BLaER1 treated with 17β-estradiol and CSF1 and Interleukin-3, amounts not matched to agents 10 nM and 100 nM (cell line): ENCODE measurements at regions not wholly inside any gene's neighbourhood (a gene's known extent, or its start where the extent isn't known, plus 50 kb on each side); places are given as distances from the start of the nearest gene placed in this dataset.

ENCODE experiments used
- H3K27ac ChIP-seq, 11 experiments: shearing (Covaris generic); formaldehyde crosslinking; 2 replicates each; pipeline ENCODE4 v1.8.1; 2022
- H3K27me3 ChIP-seq, 11 experiments: shearing (Covaris generic); formaldehyde crosslinking; 2 replicates each; pipeline ENCODE4 v1.8.1; 2022
- H3K36me3 ChIP-seq, 11 experiments: shearing (Covaris generic); formaldehyde crosslinking; 2 replicates each; pipeline ENCODE4 v1.8.1; 2022
- H3K4me1 ChIP-seq, 10 experiments: shearing (Covaris generic); formaldehyde crosslinking; 2 replicates each; pipeline ENCODE4 v1.8.1; 2022
- H3K4me2 ChIP-seq, 11 experiments: shearing (Covaris generic); formaldehyde crosslinking; 2 replicates each; pipeline ENCODE4 v1.8.1; 2022
- H3K4me3 ChIP-seq, 10 experiments: shearing (Covaris generic); formaldehyde crosslinking; 2 replicates each; pipeline ENCODE4 v1.8.1; 2022
- H3K9ac ChIP-seq, 11 experiments: shearing (Covaris generic); formaldehyde crosslinking; 2 replicates each; pipeline ENCODE4 v1.8.1; 2022
- H3K9me3 ChIP-seq, 11 experiments: shearing (Covaris generic); formaldehyde crosslinking; replicated peaks in 1 of 11; 2 replicates each; pipeline ENCODE4 v1.8.1; 2022
- H4K20me1 ChIP-seq, 11 experiments: shearing (Covaris generic); formaldehyde crosslinking; 2 replicates each; pipeline ENCODE4 v1.8.1; 2022
- Cebpa-rat ChIP-seq, 11 experiments: shearing (Covaris generic); IDR thresholded peaks; 2 replicates each; pipeline ENCODE4 v1.8.1; 2022

GRCh38 chr3:159892171-159892795 lies 96.4 kb upstream of the IL12A start:
- Histone ChIP-seq H3K4me3 (no peak overlapping the region), H3K4me2 (peak overlapping the region in 10 of 11 experiments; percentile 10 to 81 (median 66); a peak in 17 of 22 replicates), H4K20me1 (no peaks in the 10 kb centered on the region), H3K9ac (no peak overlapping the region), H3K27ac (no peak overlapping the region), H3K9me3 (no peaks in the 10 kb centered on the region), H3K27me3 (no peaks in the 10 kb centered on the region), H3K36me3 (peaks cover 0 to 11% (median 0%) of the 10 kb centered on the region in 11 experiments; a peak in 3 of 22 replicates), H3K4me1 (peaks cover 18 to 23% (median 21%) of the 10 kb centered on the region in 10 experiments)
- no peak for TF ChIP-seq Cebpa-rat (IDR thresholded peaks at IDR 0.05)

DNA sequence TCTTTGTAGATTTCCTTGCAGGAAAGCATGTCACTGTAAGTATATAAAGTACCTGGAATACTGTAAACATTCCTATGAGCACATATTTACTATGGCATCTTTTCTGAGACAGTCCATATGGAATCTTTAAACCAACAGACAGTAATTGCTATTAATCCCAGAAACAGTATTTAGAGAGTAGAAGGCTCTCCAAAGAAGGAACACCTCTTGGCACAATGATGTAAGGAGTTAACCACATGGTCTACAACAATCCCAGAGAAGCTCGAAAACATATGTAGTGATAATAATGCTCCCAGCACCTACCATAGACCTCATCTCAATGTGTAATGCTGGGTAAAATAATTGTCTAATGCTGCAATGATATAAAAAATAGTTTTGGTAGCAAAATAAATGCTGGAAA lies 95.8 kb upstream of the IL12A start:
- Histone ChIP-seq H3K4me2 (peak overlapping the region in 3 of 11 experiments; percentile 33 to 81 (median 43); a peak in 2 of 22 replicates), H3K27me3 (no peaks in the 10 kb centered on the region), H3K27ac (no peak overlapping the region), H3K36me3 (peaks cover 0 to 11% (median 0%) of the 10 kb centered on the region in 11 experiments; a peak in 4 of 22 replicates), H4K20me1 (no peaks in the 10 kb centered on the region), H3K4me1 (peaks cover 18 to 23% (median 21%) of the 10 kb centered on the region in 10 experiments), H3K9ac (no peak overlapping the region), H3K9me3 (no peaks in the 10 kb centered on the region), H3K4me3 (no peak overlapping the region)
- TF ChIP-seq Cebpa-rat (IDR thresholded peaks at IDR 0.05) = no peak

DNA sequence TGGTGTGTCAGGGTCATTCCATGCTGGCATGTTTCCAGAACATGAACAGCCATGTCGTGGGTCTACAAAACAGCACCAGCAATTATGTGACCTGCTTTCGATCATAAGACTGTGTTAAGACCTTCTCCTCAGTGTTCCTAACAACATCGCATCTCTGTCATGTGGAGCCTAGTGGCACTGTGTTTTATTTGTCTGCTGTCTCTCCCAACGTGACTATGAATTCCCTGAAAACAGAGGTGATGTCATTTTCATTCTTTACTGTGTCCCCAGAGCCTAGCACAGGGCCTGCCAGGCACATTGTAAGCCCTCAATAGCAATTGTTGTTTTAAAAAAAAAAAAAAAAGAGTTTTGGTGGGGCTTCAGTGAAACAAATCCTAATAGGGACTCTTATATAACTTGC lies 94.2 kb upstream of the IL12A start:
- Histone ChIP-seq H3K27ac (no peak overlapping the region), H3K36me3 (peaks cover 0 to 11% (median 0%) of the 10 kb centered on the region in 11 experiments; a peak in 4 of 22 replicates), H4K20me1 (no peaks in the 10 kb centered on the region), H3K4me2 (no peak overlapping the region), H3K9me3 (no peaks in the 10 kb centered on the region), H3K9ac (no peak overlapping the region), H3K4me3 (no peak overlapping the region), H3K27me3 (no peaks in the 10 kb centered on the region), H3K4me1 (peaks cover 18 to 23% (median 21%) of the 10 kb centered on the region in 10 experiments)
- TF ChIP-seq Cebpa-rat (IDR thresholded peaks at IDR 0.05) = no peak

DNA sequence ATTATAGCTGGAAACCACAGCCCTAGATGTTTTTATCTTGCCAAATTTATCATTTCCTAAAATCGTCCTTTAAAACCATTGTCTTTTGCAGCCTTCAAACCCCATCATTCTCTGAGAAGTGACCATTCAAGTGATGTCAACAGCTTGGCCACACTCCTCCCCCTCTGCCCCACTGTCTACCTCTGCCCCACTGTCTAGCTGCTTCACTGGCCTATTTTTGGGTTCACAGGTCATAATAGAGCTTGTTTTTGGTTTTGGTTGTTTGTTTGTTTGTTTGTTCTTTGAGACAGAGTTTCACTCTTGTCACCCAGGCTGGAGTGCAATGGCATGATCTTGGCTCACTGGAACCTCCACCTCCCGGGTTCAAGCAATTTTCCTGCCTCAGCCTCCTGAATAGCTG lies 93.2 kb upstream of the IL12A start:
- H3K36me3 ChIP-seq = peaks cover 0 to 11% (median 0%) of the 10 kb centered on the region in 11 experiments; a peak in 4 of 22 replicates
- H3K9me3 ChIP-seq = no peaks in the 10 kb centered on the region
- no peak overlapping the region for H3K27ac ChIP-seq
- no peak overlapping the region for H3K4me2 ChIP-seq
- peaks cover 18 to 23% (median 21%) of the 10 kb centered on the region in 10 experiments for H3K4me1 ChIP-seq
- no peak overlapping the region for H3K9ac ChIP-seq
- TF ChIP-seq Cebpa-rat (IDR thresholded peaks at IDR 0.05) = no peak
- no peaks in the 10 kb centered on the region for H4K20me1 ChIP-seq
- no peaks in the 10 kb centered on the region for H3K27me3 ChIP-seq
- no peak overlapping the region for H3K4me3 ChIP-seq

DNA sequence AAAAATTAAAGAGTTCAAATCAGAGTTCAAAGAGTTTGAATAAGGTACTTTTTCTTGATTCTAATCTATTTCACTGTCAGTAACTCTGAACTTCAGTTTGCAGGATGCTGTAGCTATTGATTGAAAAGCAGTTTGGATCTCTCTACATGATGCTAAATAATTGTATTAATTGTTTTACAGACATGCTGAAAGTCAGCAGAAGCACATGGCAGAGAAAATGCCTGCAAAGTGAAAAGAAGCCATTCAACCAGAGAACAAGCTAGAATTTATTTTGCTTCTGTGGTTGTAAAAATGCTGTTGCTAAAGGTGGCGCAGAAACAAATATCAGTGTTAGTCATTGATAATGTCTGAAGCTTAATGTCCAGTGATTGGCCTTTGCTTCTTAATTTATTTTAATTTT lies 92.1 kb upstream of the IL12A start:
- H3K9ac ChIP-seq = no peak overlapping the region
- peaks cover 8 to 12% (median 10%) of the 10 kb centered on the region in 10 experiments for H3K4me1 ChIP-seq
- no peak overlapping the region for H3K4me3 ChIP-seq
- no peak for TF ChIP-seq Cebpa-rat (IDR thresholded peaks at IDR 0.05)
- H3K27ac ChIP-seq = no peak overlapping the region
- peaks cover 0 to 11% (median 0%) of the 10 kb centered on the region in 11 experiments; a peak in 4 of 22 replicates for H3K36me3 ChIP-seq
- H4K20me1 ChIP-seq = no peaks in the 10 kb centered on the region
- H3K27me3 ChIP-seq = no peaks in the 10 kb centered on the region
- H3K4me2 ChIP-seq = no peak overlapping the region
- no peaks in the 10 kb centered on the region for H3K9me3 ChIP-seq

DNA sequence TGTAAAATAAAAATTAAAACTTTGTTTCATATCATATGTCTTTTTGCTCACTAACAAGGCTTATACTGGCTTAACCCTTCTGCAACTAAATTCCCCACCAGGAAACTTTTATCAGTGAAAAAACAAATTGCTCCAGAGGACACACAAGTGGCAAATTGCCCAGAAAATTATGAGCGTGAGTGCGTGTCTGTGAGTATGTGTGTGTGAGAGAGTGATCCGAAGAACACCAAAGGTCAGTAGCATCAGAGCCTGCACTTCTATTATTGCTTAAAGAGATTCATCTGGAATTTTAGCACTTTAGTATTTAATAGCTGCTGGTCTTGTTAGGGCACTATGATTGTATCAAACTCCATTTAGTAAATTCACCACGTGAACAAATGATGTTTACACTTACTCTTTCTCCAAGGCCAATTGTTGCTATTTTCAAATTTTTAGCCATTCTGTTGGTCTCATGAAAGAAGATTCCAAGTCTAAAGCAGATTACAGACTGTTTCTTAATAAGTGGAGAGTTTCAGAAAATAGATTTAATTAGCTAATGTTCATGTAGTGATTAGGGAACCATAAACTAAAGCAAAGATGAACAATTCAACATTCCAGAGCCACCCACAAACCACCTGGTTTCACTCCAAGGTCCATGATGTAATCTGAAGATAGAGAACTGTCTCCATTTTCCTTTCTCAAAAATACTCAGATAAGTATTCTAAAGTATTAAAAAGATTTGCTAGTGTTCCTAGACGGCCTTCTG lies 91.1 kb upstream of the IL12A start:
- H3K4me3 ChIP-seq = no peak overlapping the region
- no peak overlapping the region for H3K27ac ChIP-seq
- H3K9me3 ChIP-seq = no peaks in the 10 kb centered on the region
- no peaks in the 10 kb centered on the region for H3K27me3 ChIP-seq
- peaks cover under 1 to 6% (median 2%) of the 10 kb centered on the region in 10 experiments; a peak in 18 of 20 replicates for H3K4me1 ChIP-seq
- H3K36me3 ChIP-seq = peaks cover 0 to 11% (median 0%) of the 10 kb centered on the region in 11 experiments; a peak in 4 of 22 replicates
- TF ChIP-seq Cebpa-rat (IDR thresholded peaks at IDR 0.05) = no peak
- H3K4me2 ChIP-seq = no peak overlapping the region
- H3K9ac ChIP-seq = no peak overlapping the region
- no peaks in the 10 kb centered on the region for H4K20me1 ChIP-seq

DNA sequence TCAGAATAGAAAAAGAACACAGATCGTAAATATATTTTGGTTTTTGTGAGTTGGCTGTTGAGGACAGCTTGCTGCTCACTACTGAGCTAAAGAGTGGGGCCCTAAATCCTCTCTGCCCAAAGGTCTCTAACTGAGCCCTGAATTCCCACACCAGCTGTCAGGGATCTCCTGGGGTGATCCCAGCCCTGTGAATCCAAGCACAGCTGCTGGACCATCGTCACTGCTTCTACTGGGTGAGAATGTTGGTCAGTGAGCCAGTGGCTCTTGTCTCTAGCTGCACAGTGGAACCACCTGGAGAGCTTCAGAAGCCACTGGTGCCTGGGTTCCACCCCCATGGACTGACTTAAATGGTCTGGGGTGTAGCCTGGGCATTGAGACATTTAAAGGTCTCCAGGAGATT lies 90.5 kb upstream of the IL12A start:
- TF ChIP-seq Cebpa-rat (IDR thresholded peaks at IDR 0.05) = no peak
- Histone ChIP-seq H3K4me1 (peaks cover 0 to 12% (median 3%) of the 10 kb centered on the region in 10 experiments; a peak in 9 of 20 replicates), H3K36me3 (peaks cover 0 to 11% (median 0%) of the 10 kb centered on the region in 11 experiments; a peak in 4 of 22 replicates), H3K4me3 (no peak overlapping the region), H3K9ac (no peak overlapping the region), H3K9me3 (no peaks in the 10 kb centered on the region), H3K4me2 (no peak overlapping the region), H3K27ac (no peak overlapping the region), H4K20me1 (no peaks in the 10 kb centered on the region), H3K27me3 (no peaks in the 10 kb centered on the region)

DNA sequence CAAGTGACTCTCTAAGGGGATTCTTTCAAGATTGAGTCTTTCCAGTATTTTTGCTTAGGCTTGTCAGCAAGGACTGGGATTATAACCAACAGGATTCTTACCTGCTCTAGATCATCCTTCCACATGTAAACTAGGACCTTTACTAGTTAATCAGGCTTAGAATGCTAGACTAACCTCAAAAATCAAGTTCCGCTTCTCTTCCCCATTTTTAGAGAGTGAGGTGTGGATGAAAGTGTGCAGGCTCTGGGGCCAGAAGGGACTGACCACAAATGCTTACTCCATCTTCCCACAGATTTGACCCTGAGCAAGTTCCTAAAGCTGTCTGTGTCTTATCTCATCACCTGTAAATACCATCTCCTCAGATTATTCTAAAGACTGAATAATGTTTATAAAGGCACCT lies 89.5 kb upstream of the IL12A start:
- Histone ChIP-seq H3K4me3 (no peak overlapping the region), H3K9me3 (no peaks in the 10 kb centered on the region), H3K4me1 (peaks cover 0 to 22% (median 4%) of the 10 kb centered on the region in 10 experiments; a peak in 11 of 20 replicates), H3K36me3 (peaks cover 0 to 8% (median 0%) of the 10 kb centered on the region in 11 experiments; a peak in 3 of 22 replicates), H3K4me2 (no peak overlapping the region), H3K9ac (no peak overlapping the region), H3K27ac (no peak overlapping the region), H3K27me3 (no peaks in the 10 kb centered on the region), H4K20me1 (no peaks in the 10 kb centered on the region)
- no peak for TF ChIP-seq Cebpa-rat (IDR thresholded peaks at IDR 0.05)

- peak overlapping the region in 1 of 11 experiments; percentile 1; a peak in 2 of 22 replicates for H3K27ac ChIP-seq
These were observed 85.9 kb upstream of the IL12A start for GRCh38 chr3:159902546-159903314.

More at GRCh38 chr3:159902546-159903314, 85.9 kb upstream of the IL12A start:
- Histone ChIP-seq H3K4me3 (no peak overlapping the region), H3K9me3 (no peaks in the 10 kb centered on the region; a peak in 1 of 22 replicates), H4K20me1 (no peaks in the 10 kb centered on the region), H3K27me3 (no peaks in the 10 kb centered on the region), H3K4me2 (peak overlapping the region in 5 of 11 experiments; percentile 17 to 66 (median 50); a peak in 9 of 22 replicates), H3K4me1 (peaks cover 0 to 46% (median 21%) of the 10 kb centered on the region in 10 experiments; a peak in 14 of 20 replicates), H3K36me3 (peaks cover 0 to 1% (median 0%) of the 10 kb centered on the region in 11 experiments; a peak in 2 of 22 replicates), H3K9ac (no peak overlapping the region)
- TF ChIP-seq Cebpa-rat (IDR thresholded peaks at IDR 0.05) = no peak
